HG03066 (cell line): ENCODE measurements at regions not wholly inside any gene's neighbourhood (a gene's known extent, or its start where the extent isn't known, plus 50 kb on each side); places are given as distances from the start of the nearest gene placed in this dataset.
"Not testable (repeated sequence)": the region's sequence is repeated elsewhere in the genome, so short reads cannot be mapped to it uniquely, and the experiment has no call there.

Experiments
- ATAC-seq: cut with Tn5 transposase; IDR thresholded peaks from one replicate; pipeline ENCODE4 v1.9.1; 2021; ENCODE audit warnings: low read depth; ENCODE audit not compliant: unreplicated experiment

- no peak for ATAC-seq
Observed at GRCh38 chr11:37177721-37178120, 579.7 kb upstream of the RAG2 start.

GRCh38 chr11:37171451-37171850 is 573.4 kb upstream of the RAG2 start:
- no peak for ATAC-seq

- no peak for ATAC-seq
Observed at GRCh38 chr11:37170311-37170710, 572.3 kb upstream of the RAG2 start.

- ATAC-seq, result not testable (repeated sequence)
Observed at GRCh38 chr11:37145434-37145833, 547.4 kb upstream of the RAG2 start.

GRCh38 chr11:37142591-37142990 is 544.6 kb upstream of the RAG2 start:
- ATAC-seq, result no peak

- ATAC-seq, result no peak
Observed at GRCh38 chr11:37141707-37142106, 543.7 kb upstream of the RAG2 start.

- ATAC-seq, result not testable (repeated sequence)
Observed at GRCh38 chr11:37135606-37136005, 537.6 kb upstream of the RAG2 start.

- no peak for ATAC-seq
Observed at GRCh38 chr11:37134637-37135036, 536.6 kb upstream of the RAG2 start.

- ATAC-seq, result no peak
Observed at GRCh38 chr11:37124384-37124783, 526.3 kb upstream of the RAG2 start.

GRCh38 chr11:37115963-37116362 is 517.9 kb upstream of the RAG2 start:
- no peak for ATAC-seq

GRCh38 chr11:37110385-37110784 is 512.3 kb upstream of the RAG2 start:
- ATAC-seq, result no peak

- ATAC-seq, result no peak
Observed at GRCh38 chr11:37109286-37109585, 511.2 kb upstream of the RAG2 start.

GRCh38 chr11:37108436-37109285 is 510.6 kb upstream of the RAG2 start:
- ATAC-seq, result no peak

GRCh38 chr11:37107831-37108230 is 509.8 kb upstream of the RAG2 start:
- ATAC-seq, result no peak

GRCh38 chr11:37107415-37107814 is 509.4 kb upstream of the RAG2 start:
- no peak for ATAC-seq

GRCh38 chr11:37105427-37105826 is 507.4 kb upstream of the RAG2 start:
- no peak for ATAC-seq

- ATAC-seq, result no peak
Observed at GRCh38 chr11:37104380-37104779, 506.3 kb upstream of the RAG2 start.

GRCh38 chr11:37100008-37100407 is 502.0 kb upstream of the RAG2 start:
- no peak for ATAC-seq

GRCh38 chr11:37092487-37092886 is 494.5 kb upstream of the RAG2 start:
- no peak for ATAC-seq

GRCh38 chr11:37089439-37089838 is 491.4 kb upstream of the RAG2 start:
- no peak for ATAC-seq

GRCh38 chr11:37088573-37088910 is 490.5 kb upstream of the RAG2 start:
- ATAC-seq, result no peak

- no peak for ATAC-seq
Observed at GRCh38 chr11:37087650-37088572, 489.9 kb upstream of the RAG2 start.
